ENCODE measurements at regions not wholly inside any gene's neighbourhood (a gene's known extent, or its start where the extent isn't known, plus 50 kb on each side); places are given as distances from the start of the nearest gene placed in this dataset.

DNA sequence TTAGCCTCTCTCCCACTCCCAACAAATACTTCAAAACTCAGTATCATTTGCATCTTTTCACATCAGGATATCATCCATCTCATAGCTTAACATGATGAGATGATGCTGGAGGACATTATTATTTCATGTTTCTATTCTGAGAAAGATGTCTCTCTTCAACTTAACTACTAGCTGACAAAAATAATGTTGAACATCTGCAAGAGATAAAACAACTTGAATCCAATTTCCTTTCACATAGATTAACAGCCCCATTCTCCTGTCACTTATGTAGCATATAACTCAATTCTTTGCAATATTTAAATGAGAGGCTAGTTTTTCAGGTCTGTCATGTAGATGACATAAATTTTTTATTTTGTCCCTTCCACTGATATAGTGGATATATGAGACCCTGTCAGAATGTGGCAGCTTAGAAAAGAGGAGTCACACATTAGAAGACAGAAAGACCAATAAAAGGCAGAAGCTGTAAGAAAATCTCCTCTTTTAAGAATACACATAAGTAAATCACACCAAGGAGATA is 239.2 kb upstream of the KIF2A start:
- TF ChIP-seq, protein P1, sequence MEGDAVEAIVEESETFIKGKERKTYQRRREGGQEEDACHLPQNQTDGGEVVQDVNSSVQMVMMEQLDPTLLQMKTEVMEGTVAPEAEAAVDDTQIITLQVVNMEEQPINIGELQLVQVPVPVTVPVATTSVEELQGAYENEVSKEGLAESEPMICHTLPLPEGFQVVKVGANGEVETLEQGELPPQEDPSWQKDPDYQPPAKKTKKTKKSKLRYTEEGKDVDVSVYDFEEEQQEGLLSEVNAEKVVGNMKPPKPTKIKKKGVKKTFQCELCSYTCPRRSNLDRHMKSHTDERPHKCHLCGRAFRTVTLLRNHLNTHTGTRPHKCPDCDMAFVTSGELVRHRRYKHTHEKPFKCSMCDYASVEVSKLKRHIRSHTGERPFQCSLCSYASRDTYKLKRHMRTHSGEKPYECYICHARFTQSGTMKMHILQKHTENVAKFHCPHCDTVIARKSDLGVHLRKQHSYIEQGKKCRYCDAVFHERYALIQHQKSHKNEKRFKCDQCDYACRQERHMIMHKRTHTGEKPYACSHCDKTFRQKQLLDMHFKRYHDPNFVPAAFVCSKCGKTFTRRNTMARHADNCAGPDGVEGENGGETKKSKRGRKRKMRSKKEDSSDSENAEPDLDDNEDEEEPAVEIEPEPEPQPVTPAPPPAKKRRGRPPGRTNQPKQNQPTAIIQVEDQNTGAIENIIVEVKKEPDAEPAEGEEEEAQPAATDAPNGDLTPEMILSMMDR (IDR thresholded peaks at IDR 0.05): no peak
- TF ChIP-seq POLR2A (IDR thresholded peaks at IDR 0.05) (no peak), POLR2AphosphoS5 (IDR thresholded peaks at IDR 0.05) (no peak), EP300 (IDR thresholded peaks at IDR 0.05) (no peak)

Data from sigmoid colon (tissue), 4 donors.